Mesenchymal stem cell (in vitro differentiated cells and primary cell): ENCODE measurements at regions not wholly inside any gene's neighbourhood (a gene's known extent, or its start where the extent isn't known, plus 50 kb on each side); places are given as distances from the start of the nearest gene placed in this dataset.

ENCODE experiments used
- DNase-seq: peaks from one replicate; pipeline ENCODE4 v3.0.0-alpha.2; 2013
- H2AFZ ChIP-seq: one replicate; pipeline ENCODE4 v1.6.1; 2013; ENCODE audit warnings: low read depth, mild to moderate bottlenecking, control low read depth, inconsistent platforms, low read length, moderate library complexity
- H2AK5ac ChIP-seq: 2 replicates; pipeline ENCODE4 v1.6.1; 2013; ENCODE audit warnings: low read length, moderate library complexity, mild to moderate bottlenecking, inconsistent platforms; ENCODE audit not compliant: severe bottlenecking
- H2BK120ac ChIP-seq: one replicate; pipeline ENCODE4 v1.6.1; 2013; ENCODE audit warnings: low read depth, mild to moderate bottlenecking, inconsistent platforms, low read length, moderate library complexity
- H2BK12ac ChIP-seq, 2 experiments: one replicate each; pipeline ENCODE4 v1.6.1; 2013; ENCODE audit warnings: inconsistent platforms in 2 of 2, low read length in 2 of 2, mild to moderate bottlenecking in 2 of 2, moderate library complexity in 2 of 2, control low read depth in 1 of 2
- H2BK15ac ChIP-seq: one replicate; pipeline ENCODE4 v1.6.1; 2013; ENCODE audit warnings: mild to moderate bottlenecking, low read depth, inconsistent platforms; ENCODE audit not compliant: poor library complexity, severe bottlenecking
- H2BK5ac ChIP-seq: 2 replicates; pipeline ENCODE4 v1.6.1; 2013; ENCODE audit warnings: low read depth, mild to moderate bottlenecking, low read length, control low read depth, inconsistent platforms; ENCODE audit not compliant: poor library complexity, severe bottlenecking
- H3K14ac ChIP-seq, 2 experiments: one replicate each; pipeline ENCODE4 v1.6.1; 2013; ENCODE audit warnings: inconsistent platforms in 2 of 2, low read length in 2 of 2, control low read depth in 1 of 2, mild to moderate bottlenecking in 1 of 2, moderate library complexity in 1 of 2
- H3K18ac ChIP-seq, 2 experiments: one replicate each; pipeline ENCODE4 v1.6.1; 2013; ENCODE audit warnings: inconsistent platforms in 2 of 2, low read length in 2 of 2, control low read depth in 1 of 2, low read depth in 1 of 2, mild to moderate bottlenecking in 1 of 2
- H3K23ac ChIP-seq, 2 experiments: one replicate each; pipeline ENCODE4 v1.6.1; 2013; ENCODE audit warnings: inconsistent platforms in 2 of 2, low read length in 2 of 2, mild to moderate bottlenecking in 2 of 2, moderate library complexity in 2 of 2, control low read depth in 1 of 2
- H3K27ac ChIP-seq: 2 replicates; pipeline ENCODE4 v1.5.1; 2013; ENCODE audit warnings: mild to moderate bottlenecking, moderate library complexity, low read length, control low read depth, inconsistent platforms; ENCODE audit not compliant: poor library complexity, severe bottlenecking
- H3K27me3 ChIP-seq, 2 experiments: 2 replicates each; pipeline versions ENCODE4 v1.6.1 to v1.7.0; 2013; ENCODE audit warnings: low read length in 2 of 2, mild to moderate bottlenecking in 2 of 2, moderate library complexity in 2 of 2, control low read depth in 1 of 2, inconsistent platforms in 1 of 2; ENCODE audit not compliant: control insufficient read depth in 1 of 2, insufficient read depth in 1 of 2
- H3K36me3 ChIP-seq, 2 experiments: 2 replicates each; pipeline versions ENCODE4 v1.6.1 to v1.7.0; 2013; ENCODE audit warnings: low read length in 2 of 2, control low read depth in 1 of 2, inconsistent platforms in 1 of 2, low read depth in 1 of 2, mild to moderate bottlenecking in 1 of 2; ENCODE audit not compliant: insufficient read depth in 2 of 2, control insufficient read depth in 1 of 2
- H3K4ac ChIP-seq, 2 experiments: one replicate each; pipeline ENCODE4 v1.6.1; 2013; ENCODE audit warnings: inconsistent platforms in 2 of 2, low read length in 2 of 2, mild to moderate bottlenecking in 2 of 2, moderate library complexity in 2 of 2, control low read depth in 1 of 2, low read depth in 1 of 2
- H3K4me1 ChIP-seq: 2 replicates; pipeline ENCODE4 v1.6.1; 2013; ENCODE audit warnings: low read depth, low read length, control low read depth; ENCODE audit not compliant: control insufficient read depth, insufficient read depth
- H3K4me2 ChIP-seq: 2 replicates; pipeline ENCODE4 v1.6.1; 2013; ENCODE audit warnings: low read length, mild to moderate bottlenecking, inconsistent platforms; ENCODE audit not compliant: poor library complexity, severe bottlenecking
- H3K4me3 ChIP-seq, 2 experiments: 2 replicates each; pipeline versions ENCODE4 v1.5.1 to v1.7.0; 2013; ENCODE audit warnings: low read length in 2 of 2, mild to moderate bottlenecking in 2 of 2, control low read depth in 1 of 2, low read depth in 1 of 2; ENCODE audit not compliant: insufficient read depth in 1 of 2
- H3K79me1 ChIP-seq: replicated peaks from 2 replicates; pipeline ENCODE4 v1.6.1; 2013; ENCODE audit warnings: mild to moderate bottlenecking, control low read depth, low read length, inconsistent platforms; ENCODE audit not compliant: poor library complexity, severe bottlenecking
- H3K9ac ChIP-seq: 2 replicates; pipeline ENCODE4 v1.7.0; 2013; ENCODE audit warnings: mild to moderate bottlenecking, low read length, moderate library complexity
- H3K9me3 ChIP-seq: 2 replicates; pipeline ENCODE4 v1.7.0; 2013; ENCODE audit warnings: mild to moderate bottlenecking, low read length; ENCODE audit not compliant: control insufficient read depth
- H4K8ac ChIP-seq: one replicate; pipeline ENCODE4 v1.6.1; 2013; ENCODE audit warnings: inconsistent platforms, mild to moderate bottlenecking, low read length, moderate library complexity
- H4K91ac ChIP-seq: one replicate; pipeline ENCODE4 v1.6.1; 2013; ENCODE audit warnings: mild to moderate bottlenecking, low read length, inconsistent platforms
- WGBS: methylation state at CpG from one replicate; pipeline ENCODE4 v1.1.7; 2013; ENCODE audit warnings: mixed read lengths; 5-methylcytosine and 5-hydroxymethylcytosine counted together

GRCh38 chr2:173711816-173712215, 253.4 kb downstream of the SP3 start:
- H3K4me3 ChIP-seq: no peak overlapping the region
- no peak overlapping the region for H2AK5ac ChIP-seq
- no peak overlapping the region for H2BK15ac ChIP-seq
- DNase-seq: no peak
- no peak overlapping the region for H3K14ac ChIP-seq
- no peaks in the 10 kb centered on the region for H3K36me3 ChIP-seq
- no peak overlapping the region for H3K27ac ChIP-seq
- H3K9me3 ChIP-seq: no peaks in the 10 kb centered on the region
- H2AFZ ChIP-seq: no peak overlapping the region
- H3K27me3 ChIP-seq: no peaks in the 10 kb centered on the region
- H2BK12ac ChIP-seq: no peak overlapping the region
- H3K4ac ChIP-seq: no peak overlapping the region
- 86% methylated on average over 1 of the region's 1 CpG for WGBS
- no peak overlapping the region for H3K9ac ChIP-seq
- no peak overlapping the region for H3K18ac ChIP-seq
- no peak overlapping the region for H4K91ac ChIP-seq
- H3K4me2 ChIP-seq: no peak overlapping the region
- H4K8ac ChIP-seq: no peak overlapping the region
- H2BK120ac ChIP-seq: no peak overlapping the region
- H2BK5ac ChIP-seq: no peak overlapping the region
- no peaks in the 10 kb centered on the region for H3K79me1 ChIP-seq
- H3K4me1 ChIP-seq: no peaks in the 10 kb centered on the region
- H3K23ac ChIP-seq: no peak overlapping the region

GRCh38 chr2:173713904-173714555, 251.1 kb downstream of the SP3 start:
- no peak overlapping the region for H3K23ac ChIP-seq
- 70% methylated on average over 2 of the region's 4 CpGs for WGBS
- H3K9me3 ChIP-seq: no peaks in the 10 kb centered on the region
- H3K27ac ChIP-seq: no peak overlapping the region
- no peak overlapping the region for H2AFZ ChIP-seq
- no peaks in the 10 kb centered on the region for H3K79me1 ChIP-seq
- H2BK12ac ChIP-seq: no peak overlapping the region
- H3K14ac ChIP-seq: no peak overlapping the region
- no peak overlapping the region for H2BK5ac ChIP-seq
- H3K4me1 ChIP-seq: no peaks in the 10 kb centered on the region
- no peak overlapping the region for H2AK5ac ChIP-seq
- H4K91ac ChIP-seq: no peak overlapping the region
- no peak overlapping the region for H3K9ac ChIP-seq
- no peaks in the 10 kb centered on the region for H3K36me3 ChIP-seq
- DNase-seq: no peak
- no peak overlapping the region for H4K8ac ChIP-seq
- H3K27me3 ChIP-seq: peaks cover 0 to 7% of the 10 kb centered on the region in 2 experiments
- H2BK15ac ChIP-seq: no peak overlapping the region
- no peak overlapping the region for H3K4ac ChIP-seq
- no peak overlapping the region for H3K4me3 ChIP-seq
- no peak overlapping the region for H3K18ac ChIP-seq
- no peak overlapping the region for H3K4me2 ChIP-seq
- no peak overlapping the region for H2BK120ac ChIP-seq

DNA sequence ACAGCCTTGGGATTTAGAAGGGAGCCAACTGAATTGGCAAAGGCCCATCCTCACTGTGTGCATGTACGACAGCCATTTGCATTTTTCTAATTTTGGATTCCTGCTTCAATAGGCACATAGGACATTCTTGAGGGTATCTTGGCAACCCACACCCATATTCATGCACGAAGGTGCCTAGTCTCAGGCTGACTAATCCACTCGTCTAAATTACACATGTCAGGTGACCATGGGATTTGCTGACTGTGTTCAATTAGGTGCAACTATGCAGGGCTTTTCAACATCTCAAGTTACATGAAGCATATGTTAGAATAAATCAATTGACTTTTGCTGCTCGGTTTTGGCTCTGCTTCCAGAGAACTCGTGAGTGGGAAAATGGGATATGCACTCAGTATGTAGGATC, 249.7 kb downstream of the SP3 start:
- Histone ChIP-seq H4K8ac (no peak overlapping the region), H2AK5ac (no peak overlapping the region), H3K4ac (no peak overlapping the region), H3K9me3 (no peaks in the 10 kb centered on the region), H3K27me3 (peaks cover 0 to 7% of the 10 kb centered on the region in 2 experiments), H3K36me3 (no peaks in the 10 kb centered on the region), H3K14ac (no peak overlapping the region), H3K27ac (no peak overlapping the region), H2BK5ac (no peak overlapping the region), H3K18ac (no peak overlapping the region), H4K91ac (no peak overlapping the region), H2BK120ac (no peak overlapping the region), H2BK15ac (no peak overlapping the region), H3K4me1 (no peaks in the 10 kb centered on the region), H3K4me2 (no peak overlapping the region), H2AFZ (no peak overlapping the region), H2BK12ac (no peak overlapping the region), H3K23ac (no peak overlapping the region), H3K4me3 (no peak overlapping the region), H3K79me1 (no peaks in the 10 kb centered on the region), H3K9ac (no peak overlapping the region)
- WGBS: 93% methylated on average over 5 of the region's 5 CpGs
- DNase-seq: no peak

DNA sequence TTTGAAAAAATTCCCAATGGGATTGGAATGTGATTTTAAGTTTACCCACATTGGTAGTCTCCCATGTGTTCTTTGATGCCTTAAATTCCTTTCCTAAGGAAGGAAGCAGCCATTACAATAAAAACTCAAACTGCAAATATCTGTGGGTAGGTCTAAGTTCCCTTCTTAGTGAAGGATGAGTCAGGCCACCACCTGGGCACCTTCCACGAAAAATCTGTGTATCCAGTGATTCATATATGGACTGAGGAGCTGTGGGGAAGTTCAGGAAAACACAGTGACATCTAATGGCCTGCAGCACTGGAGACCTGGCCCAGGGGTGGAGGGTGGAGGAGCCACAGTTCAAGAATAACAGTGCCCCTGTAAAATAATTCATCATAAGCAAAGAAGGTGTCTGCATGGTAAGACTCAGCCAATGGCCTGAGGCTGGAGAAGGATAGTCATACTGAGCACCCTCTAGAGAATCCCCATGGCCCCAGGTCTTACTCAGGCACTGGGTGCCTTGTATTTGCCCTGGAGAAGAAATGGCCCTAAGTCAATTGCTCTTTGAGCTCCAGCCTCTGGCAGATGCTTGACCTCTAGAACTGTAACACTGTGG, 248.6 kb downstream of the SP3 start:
- Histone ChIP-seq H2BK15ac (no peak overlapping the region), H3K9me3 (no peaks in the 10 kb centered on the region), H2AFZ (no peak overlapping the region), H3K18ac (no peak overlapping the region), H3K4ac (no peak overlapping the region), H3K79me1 (no peaks in the 10 kb centered on the region), H3K14ac (no peak overlapping the region), H3K27me3 (peaks cover 0 to 7% of the 10 kb centered on the region in 2 experiments), H3K4me1 (no peaks in the 10 kb centered on the region), H3K23ac (no peak overlapping the region), H2BK120ac (no peak overlapping the region), H3K36me3 (no peaks in the 10 kb centered on the region), H2AK5ac (no peak overlapping the region), H2BK12ac (no peak overlapping the region), H4K8ac (no peak overlapping the region), H3K9ac (no peak overlapping the region), H3K4me2 (no peak overlapping the region), H4K91ac (no peak overlapping the region), H3K27ac (no peak overlapping the region), H2BK5ac (no peak overlapping the region), H3K4me3 (no peak overlapping the region)
- DNase-seq: no peak
- WGBS: 25% methylated on average over 1 of the region's 1 CpG
